ENCODE measurements at regions not wholly inside any gene's neighbourhood (a gene's known extent, or its start where the extent isn't known, plus 50 kb on each side); places are given as distances from the start of the nearest gene placed in this dataset.

DNA sequence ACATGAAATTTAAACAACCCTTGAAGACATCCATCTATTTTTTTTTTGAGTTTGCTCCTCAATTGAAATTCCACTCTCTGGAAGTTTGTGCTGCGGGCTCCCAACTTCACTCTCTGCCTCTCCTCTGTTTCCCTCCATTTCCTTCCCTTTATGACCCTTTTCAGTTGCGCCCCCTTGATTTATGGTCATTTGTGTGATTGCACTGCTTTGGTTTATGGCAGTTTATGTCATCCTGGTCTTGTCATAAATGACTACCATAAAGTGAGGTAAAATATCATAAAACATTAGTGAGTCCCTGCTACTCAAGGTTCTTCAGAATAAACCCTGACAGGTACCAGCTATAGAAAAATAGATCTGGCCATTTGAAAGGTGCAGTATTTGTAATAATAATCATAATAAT lies 348.3 kb upstream of the ZFP64 start:
- no peak for DNase-seq

DNA sequence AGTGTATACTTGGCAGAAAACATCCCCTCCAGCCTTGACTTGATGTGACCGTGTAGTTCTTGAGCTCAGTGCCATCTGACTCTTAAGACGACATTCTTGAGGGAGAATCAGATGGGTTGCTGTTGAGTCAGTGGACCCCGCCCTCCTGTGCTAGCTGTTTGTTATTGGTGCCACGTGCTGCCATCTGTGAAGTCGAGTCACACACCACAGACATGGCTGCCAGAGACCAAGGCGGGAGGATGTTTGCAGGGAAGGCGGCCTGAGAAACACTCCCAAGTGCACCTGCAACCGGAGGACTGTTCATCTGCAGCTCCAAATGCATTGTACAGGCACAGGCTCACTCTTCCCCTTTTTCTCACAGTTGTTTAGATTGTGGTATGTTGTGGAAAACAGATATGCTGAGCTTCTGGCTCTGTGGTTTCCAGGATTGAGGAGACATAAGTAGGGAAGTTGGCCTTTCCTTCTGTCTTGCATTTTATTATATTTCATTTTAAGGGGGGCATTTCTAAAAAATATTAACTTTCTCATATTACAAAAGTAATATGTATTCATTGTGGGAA lies 345.3 kb upstream of the ZFP64 start:
- no peak for DNase-seq

- DNase-seq: no peak
These were observed 344.5 kb upstream of the ZFP64 start for GRCh38 chr20:52536040-52536439.

DNA sequence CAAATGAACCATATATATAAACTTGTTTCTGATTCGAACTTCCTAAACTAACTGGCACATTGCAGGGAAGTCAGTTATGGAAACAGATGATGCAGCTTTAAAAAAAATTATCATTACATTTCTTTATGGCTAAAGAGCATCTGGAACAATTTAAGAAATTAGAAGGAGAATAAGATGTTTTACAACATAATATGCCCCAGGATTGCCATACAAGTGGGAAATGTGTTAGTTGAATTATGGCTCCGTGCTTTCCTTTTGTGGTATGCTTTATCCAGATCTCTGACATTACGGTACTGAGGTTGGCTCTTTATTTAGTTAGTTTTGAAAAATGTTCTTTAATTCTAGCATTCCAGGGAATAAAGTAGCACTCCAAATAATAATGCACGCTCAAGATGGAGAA lies 343.0 kb upstream of the ZFP64 start:
- DNase-seq: no peak

GRCh38 chr20:52533401-52533800 lies 341.8 kb upstream of the ZFP64 start:
- DNase-seq: no peak

DNA sequence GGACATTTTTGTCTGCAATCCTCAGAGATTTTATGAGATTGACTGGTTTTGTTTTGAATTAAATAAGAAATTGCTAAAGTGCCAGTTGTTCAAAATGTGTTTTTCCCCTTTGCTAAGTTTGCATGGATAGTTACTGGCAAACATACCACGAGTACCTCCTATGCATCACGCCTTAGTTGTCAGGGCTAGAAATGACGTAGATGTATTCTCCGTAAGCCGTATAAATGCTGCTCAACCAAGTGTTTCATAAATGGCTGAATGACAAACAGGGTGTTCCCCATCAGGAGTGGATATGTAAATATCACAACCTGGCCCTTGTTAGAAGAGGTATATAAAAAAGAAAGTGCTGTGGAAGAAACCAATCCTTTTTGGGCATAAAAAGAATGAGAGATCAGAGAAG lies 341.1 kb upstream of the ZFP64 start:
- DNase-seq: no peak

DNA sequence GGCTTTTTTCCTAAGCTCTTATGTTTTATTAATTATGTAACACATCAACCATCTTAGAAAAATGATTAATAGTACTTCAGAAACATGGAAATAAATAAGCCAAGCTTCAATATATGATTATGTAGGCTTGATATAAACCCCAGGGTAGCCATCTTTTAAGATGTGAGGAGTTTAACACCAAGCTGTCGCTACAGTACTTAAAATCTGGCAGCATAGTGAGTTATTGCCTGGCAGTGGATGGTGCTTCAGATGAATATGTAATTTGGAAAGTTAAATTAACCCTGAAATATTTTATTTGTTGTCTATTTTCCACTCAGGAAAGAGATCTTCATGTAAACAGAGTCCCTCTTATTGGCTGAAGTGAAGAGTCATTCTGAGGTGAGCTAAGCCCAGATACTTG lies 339.0 kb upstream of the ZFP64 start:
- DNase-seq: no peak

DNA sequence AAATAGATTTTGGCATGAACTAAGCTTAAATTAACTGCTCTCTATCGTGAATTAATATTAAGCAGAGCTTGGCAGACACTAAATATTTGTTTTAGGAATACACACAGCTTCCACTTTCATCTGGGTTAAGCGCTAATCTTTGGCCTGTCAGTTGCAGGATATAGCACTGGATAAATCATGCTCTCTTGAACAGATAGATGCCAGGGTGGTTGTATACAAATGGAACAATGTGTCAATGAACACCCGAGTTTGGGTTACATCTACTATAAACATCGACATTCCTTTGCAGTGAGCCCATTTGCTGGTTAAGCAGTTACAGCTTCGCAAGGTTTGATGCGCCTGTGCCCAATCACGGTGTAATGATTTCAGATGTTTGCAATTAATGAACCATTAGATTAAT lies 338.2 kb upstream of the ZFP64 start:
- no peak for DNase-seq

GRCh38 chr20:52524861-52525260 lies 333.3 kb upstream of the ZFP64 start:
- no peak for DNase-seq

- DNase-seq: no peak
These were observed 327.2 kb upstream of the ZFP64 start for GRCh38 chr20:52518735-52519134.

DNA sequence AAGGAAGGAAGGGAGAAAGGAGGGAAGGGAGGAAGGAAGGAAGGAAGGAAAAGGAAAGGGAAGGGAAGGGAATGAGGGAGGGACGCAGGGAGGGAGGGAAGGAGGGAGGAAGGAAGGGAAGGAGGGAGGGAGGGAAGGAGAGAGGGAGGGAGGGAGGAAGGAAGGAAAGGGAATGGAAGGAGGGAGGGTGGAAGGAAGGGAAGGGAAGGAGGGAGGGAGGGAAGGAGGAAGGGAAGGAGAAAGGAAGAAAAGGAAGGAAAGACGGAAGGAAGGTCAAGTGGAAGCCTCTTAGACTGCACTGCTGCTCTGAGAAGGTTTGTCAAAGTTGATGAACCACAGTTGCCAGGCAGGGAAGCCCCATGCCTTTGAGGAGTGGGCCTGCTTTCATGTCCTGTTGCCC lies 324.3 kb upstream of the ZFP64 start:
- DNase-seq: no peak

- no peak for DNase-seq
These were observed 308.6 kb upstream of the ZFP64 start for GRCh38 chr20:52500157-52500556.

GRCh38 chr20:52497731-52498130 lies 306.2 kb upstream of the ZFP64 start:
- no peak for DNase-seq

DNA sequence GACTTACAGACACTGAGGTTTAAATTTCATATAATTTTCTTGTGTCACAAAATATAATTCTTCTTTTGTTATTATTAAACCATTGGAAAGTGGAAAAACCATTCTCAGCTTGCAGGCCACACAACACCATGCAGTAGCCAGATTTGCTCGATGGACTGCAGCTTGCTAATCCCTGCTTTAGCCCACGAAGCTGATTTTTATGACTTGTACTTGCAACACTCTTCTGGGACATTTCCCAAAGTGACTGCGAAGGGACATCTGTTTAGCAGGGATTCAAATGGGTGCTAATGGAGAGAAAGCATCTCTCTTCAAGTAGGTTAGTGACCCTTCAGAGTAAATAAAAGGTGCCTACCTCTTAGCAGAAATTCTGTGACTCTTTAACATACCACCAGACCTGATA lies 304.6 kb upstream of the ZFP64 start:
- DNase-seq: no peak

- DNase-seq: peak; percentile 59
These were observed 302.7 kb upstream of the ZFP64 start for GRCh38 chr20:52494244-52494643.

DNA sequence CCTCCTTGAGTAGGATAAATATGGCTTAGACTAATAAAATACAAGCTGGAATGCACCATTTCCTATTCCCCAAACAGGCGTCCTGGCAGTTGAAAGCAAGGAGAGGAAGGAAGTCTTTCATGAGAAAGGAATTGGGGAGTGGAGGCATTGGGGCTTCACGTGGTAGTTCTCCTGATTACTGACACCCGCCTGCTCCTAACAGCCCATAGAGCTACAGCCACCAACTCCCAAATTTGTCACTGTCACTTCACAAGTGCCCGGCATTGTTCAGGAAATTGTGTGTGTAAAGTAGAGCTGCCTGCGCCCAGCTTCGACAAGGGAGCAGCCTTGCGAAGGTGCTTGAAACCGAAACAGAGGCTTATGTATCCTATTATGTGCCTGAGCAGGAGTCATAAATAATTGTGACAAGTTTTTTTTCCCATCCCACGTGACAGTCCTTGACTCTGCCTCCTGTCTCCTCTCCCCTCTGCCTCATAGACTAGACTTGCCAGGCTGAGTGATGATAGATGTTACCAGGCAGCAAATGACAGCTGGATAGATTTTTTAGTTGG lies 301.7 kb upstream of the ZFP64 start:
- DNase-seq: peak; percentile 19

GRCh38 chr20:52490711-52491430 lies 299.3 kb upstream of the ZFP64 start:
- DNase-seq: no peak

DNA sequence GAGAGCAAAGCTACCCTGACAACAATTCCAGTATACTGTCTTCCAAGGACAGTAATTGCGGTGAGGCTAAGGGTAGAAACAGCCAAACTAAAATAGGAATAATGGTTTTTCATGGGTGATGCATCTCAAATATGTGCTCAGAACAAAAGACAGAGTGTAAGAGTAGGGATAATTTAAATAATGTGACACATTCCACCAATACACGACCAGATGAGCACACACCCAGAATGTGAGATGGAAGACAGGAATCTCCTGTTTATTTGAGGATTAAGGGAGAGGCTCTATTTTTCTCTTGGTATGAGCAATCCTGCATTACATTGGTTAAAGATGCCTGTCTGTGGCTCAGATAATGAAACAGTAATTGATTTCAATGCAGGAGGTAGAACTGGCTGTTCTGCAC lies 292.9 kb upstream of the ZFP64 start:
- no peak for DNase-seq

DNA sequence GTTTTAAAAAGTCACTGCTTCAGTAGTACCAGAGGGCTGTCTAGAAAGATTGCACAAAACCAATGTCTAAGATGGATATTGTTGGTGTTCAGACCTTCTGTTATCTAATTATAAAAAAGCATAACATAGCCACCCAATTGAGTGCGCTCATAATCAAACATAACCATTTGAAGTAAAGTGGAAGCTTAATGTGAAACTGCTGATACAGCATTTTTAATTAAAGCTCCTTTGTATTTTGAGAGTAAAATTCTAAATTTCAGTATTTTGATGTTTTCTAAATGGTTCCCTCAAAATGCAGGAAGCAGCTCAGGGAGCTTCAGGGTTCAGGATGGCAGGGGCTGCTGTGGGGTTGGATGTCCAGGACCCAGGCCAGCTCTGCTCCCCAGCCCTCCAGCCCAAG lies 291.8 kb upstream of the ZFP64 start:
- no peak for DNase-seq

GRCh38 chr20:52482044-52482443 lies 290.5 kb upstream of the ZFP64 start:
- no peak for DNase-seq

DNA sequence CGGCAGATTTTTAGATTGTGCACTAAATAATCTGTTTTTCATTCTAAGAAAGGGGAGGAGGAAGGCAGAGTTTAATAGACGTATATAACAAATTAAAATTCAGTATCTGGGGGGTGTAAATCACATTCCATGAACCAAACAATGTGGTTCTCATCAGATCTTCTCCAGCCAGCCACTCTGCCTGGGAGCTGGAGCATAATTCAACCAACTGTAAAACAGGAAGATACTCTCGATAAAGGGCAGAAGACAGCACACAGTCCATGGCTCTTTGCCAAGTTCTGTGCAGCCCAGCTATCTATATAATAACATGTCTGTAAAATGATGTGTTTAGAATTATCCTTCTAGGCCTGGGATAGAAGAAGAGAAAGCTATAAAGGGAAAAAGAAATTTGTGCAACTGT lies 289.9 kb upstream of the ZFP64 start:
- DNase-seq: no peak

DNA sequence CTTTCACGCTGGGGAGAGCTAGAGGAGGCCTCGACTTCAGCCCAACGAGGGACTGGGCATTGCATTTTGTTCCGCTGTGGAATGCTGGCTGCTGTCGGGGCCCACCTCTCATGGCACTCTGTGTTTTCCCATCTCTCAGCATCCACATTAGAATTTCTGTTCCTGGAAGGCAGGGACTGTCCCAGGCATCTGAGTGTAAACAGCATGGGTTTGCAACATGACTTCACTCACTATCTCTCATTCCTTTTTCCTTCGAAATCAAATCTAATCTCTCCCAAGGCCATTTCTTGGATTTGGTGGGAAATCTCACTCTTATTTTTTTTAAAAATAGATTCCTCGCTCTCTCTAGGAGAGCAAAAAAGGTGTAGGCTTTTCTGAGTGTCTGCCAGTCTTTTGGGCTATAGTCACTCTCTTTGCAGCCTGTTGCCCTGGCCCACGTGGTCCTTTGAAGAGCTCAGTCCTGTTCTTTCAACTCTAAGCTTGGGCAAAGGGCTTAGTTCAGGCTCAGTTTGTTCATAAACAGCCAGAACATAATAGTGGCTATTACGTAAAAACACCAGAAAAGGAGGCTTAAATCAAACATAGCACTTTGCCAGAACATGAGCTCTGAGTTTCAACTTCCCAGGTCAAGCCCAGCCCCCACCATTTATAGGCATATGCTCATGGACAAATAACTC lies 284.6 kb upstream of the ZFP64 start:
- DNase-seq: no peak

- no peak for DNase-seq
These were observed 281.6 kb upstream of the ZFP64 start for GRCh38 chr20:52473186-52473585.

DNA sequence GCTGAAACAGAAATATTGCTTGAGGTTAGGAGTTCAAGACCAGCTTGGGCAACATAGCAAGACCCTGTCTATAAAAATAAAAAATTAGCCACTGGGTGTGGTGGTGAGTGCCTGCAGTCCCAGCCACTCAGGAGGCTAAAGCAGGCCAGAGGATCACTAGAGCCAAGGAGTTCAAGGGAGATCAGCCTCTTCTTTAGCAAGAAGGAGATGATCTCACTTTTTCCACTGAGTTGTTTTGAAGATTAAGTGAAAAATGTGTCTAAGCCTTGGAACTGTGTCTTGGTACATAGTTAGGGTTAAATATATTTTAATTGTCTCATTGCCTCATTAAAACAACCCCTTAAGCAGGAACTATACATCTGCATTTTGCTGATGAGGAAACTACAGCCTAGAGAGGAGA lies 279.0 kb upstream of the ZFP64 start:
- no peak for DNase-seq
